OCI-LY7 (cell line): ENCODE measurements at regions not wholly inside any gene's neighbourhood (a gene's known extent, or its start where the extent isn't known, plus 50 kb on each side); places are given as distances from the start of the nearest gene placed in this dataset.

Experiments used
- BruUV-seq: library from RNA; stranded (reverse); fragments of 400-500 nt; replicated peaks from 2 replicates; lab custom pipeline; 2021; lab: Mats Ljungman, UMichigan
- CTCF ChIA-PET: fragments of 300-600 bp; sonication (Branson Sonifier 250); formaldehyde crosslinking; loops from one replicate; lab custom pipeline; 2022; ENCODE audit warnings: antibody characterized with exemption; ENCODE audit not compliant: unreplicated experiment; lab: Charles Lee
- POLR2A ChIA-PET: fragments of 300-600 bp; sonication (Branson Sonifier 250); formaldehyde crosslinking; loops from one replicate; lab custom pipeline; 2022; ENCODE audit warnings: antibody characterized with exemption; lab: Charles Lee
- DNase-seq: peaks from one replicate; pipeline ENCODE4 v3.0.0-alpha.2; 2015; ENCODE audit warnings: low spot score
- H2AFZ ChIP-seq: fragments of 200-600 bp; sonication (generic), shearing (Covaris generic); 2 replicates; pipeline ENCODE4 v1.6.1; 2014; ENCODE audit warnings: mild to moderate bottlenecking, antibody characterized with exemption, low read length, moderate library complexity
- H3K27ac ChIP-seq: fragments of 200-600 bp; sonication (generic); 2 replicates; pipeline ENCODE4 v1.5.1; 2014; ENCODE audit warnings: mixed run types, low read depth, mild to moderate bottlenecking, moderate library complexity, low read length, inconsistent platforms; ENCODE audit not compliant: poor library complexity, severe bottlenecking
- H3K36me3 ChIP-seq: fragments of 200-600 bp; sonication (generic); 2 replicates; pipeline ENCODE4 v1.6.1; 2014; ENCODE audit warnings: mild to moderate bottlenecking, antibody characterized with exemption, low read length, moderate library complexity, mixed read lengths; ENCODE audit not compliant: insufficient read depth
- H3K4me1 ChIP-seq: fragments of 200-600 bp; sonication (generic); 2 replicates; pipeline ENCODE4 v1.5.1; 2014; ENCODE audit warnings: mild to moderate bottlenecking, low read length; ENCODE audit not compliant: insufficient read depth, poor library complexity, severe bottlenecking
- H3K4me2 ChIP-seq: fragments of 200-600 bp; sonication (generic); 2 replicates; pipeline ENCODE4 v1.6.1; 2014; ENCODE audit warnings: mild to moderate bottlenecking, low read length
- H3K4me3 ChIP-seq: fragments of 200-600 bp; sonication (generic); 2 replicates; pipeline ENCODE4 v1.5.1; 2014; ENCODE audit warnings: mild to moderate bottlenecking, low read depth, low read length; ENCODE audit not compliant: poor library complexity, severe bottlenecking
- H3K79me2 ChIP-seq: fragments of 200-600 bp; sonication (generic); 2 replicates; pipeline ENCODE4 v1.6.1; 2016; ENCODE audit warnings: low read depth, mild to moderate bottlenecking, low read length, moderate library complexity, mixed read lengths; ENCODE audit not compliant: insufficient read depth
- H3K9me2 ChIP-seq: fragments of 200-600 bp; sonication (generic); 2 replicates; pipeline ENCODE4 v1.6.1; 2016; ENCODE audit warnings: mild to moderate bottlenecking, low read length, mixed read lengths; ENCODE audit not compliant: insufficient read depth
- H3K9me3 ChIP-seq: fragments of 200-600 bp; sonication (generic); 2 replicates; pipeline ENCODE4 v1.6.1; 2014; ENCODE audit warnings: mild to moderate bottlenecking, mixed run types, low read length, mixed read lengths
- H4K20me1 ChIP-seq: fragments of 200-600 bp; sonication (generic); 2 replicates; pipeline ENCODE4 v1.6.1; 2014; ENCODE audit warnings: mild to moderate bottlenecking, antibody characterized with exemption, low read length, moderate library complexity, mixed read lengths; ENCODE audit not compliant: insufficient read depth
- EZH2phosphoT487 ChIP-seq: fragments of 200-600 bp; sonication (generic); IDR thresholded peaks from 2 replicates; pipeline ENCODE4 v1.6.1; 2018; ENCODE audit warnings: low read depth, borderline replicate concordance, mild to moderate bottlenecking, mixed run types, antibody characterized with exemption, low read length, moderate library complexity, mixed read lengths
- intact Hi-C: fragments of 100-400 bp; cut with micrococcal nuclease; formaldehyde crosslinking; loops from one replicate; pipeline ENCODE4 v1.10.0; 2022; ENCODE audit not compliant: unreplicated experiment
- TF ChIP-seq, protein P1 (sequence below): fragments of 200-600 bp; sonication (generic); conservative IDR thresholded peaks from 2 replicates; pipeline ENCODE4 v1.5.1; 2014; ENCODE audit warnings: mild to moderate bottlenecking, antibody characterized with exemption, low read length, moderate library complexity, mixed read lengths

DNA sequence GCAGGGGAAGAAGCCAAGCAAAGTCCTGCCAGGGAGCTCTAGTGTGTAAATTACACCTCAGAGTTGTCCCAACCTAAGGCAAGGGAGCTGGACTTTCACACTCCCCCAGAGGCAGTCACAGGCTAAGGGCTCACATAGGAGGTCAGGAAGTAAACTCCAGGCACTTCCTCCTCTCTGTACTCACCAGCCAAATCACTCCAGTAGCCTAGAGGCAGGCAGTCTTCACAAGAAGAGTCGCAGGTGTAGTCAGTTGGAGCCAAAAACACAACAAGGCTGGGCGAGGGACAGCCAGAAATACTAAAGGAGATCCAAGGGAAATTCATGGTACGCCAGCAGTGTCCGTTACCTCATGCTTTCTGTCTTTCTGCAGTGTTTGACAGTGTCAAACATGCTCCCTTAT is 205.0 kb downstream of the C1D start:
- no peaks in the 10 kb centered on the region for H3K4me1 ChIP-seq
- no peak overlapping the region for H2AFZ ChIP-seq
- no peak for DNase-seq
- no peaks in the 10 kb centered on the region for H3K9me3 ChIP-seq
- no peak overlapping the region for H3K27ac ChIP-seq
- H4K20me1 ChIP-seq = no peaks in the 10 kb centered on the region
- no peaks in the 10 kb centered on the region; the same call in 1 of the 2 replicates for H3K9me2 ChIP-seq
- no TSS peak for BruUV-seq
- TF ChIP-seq, protein P1, sequence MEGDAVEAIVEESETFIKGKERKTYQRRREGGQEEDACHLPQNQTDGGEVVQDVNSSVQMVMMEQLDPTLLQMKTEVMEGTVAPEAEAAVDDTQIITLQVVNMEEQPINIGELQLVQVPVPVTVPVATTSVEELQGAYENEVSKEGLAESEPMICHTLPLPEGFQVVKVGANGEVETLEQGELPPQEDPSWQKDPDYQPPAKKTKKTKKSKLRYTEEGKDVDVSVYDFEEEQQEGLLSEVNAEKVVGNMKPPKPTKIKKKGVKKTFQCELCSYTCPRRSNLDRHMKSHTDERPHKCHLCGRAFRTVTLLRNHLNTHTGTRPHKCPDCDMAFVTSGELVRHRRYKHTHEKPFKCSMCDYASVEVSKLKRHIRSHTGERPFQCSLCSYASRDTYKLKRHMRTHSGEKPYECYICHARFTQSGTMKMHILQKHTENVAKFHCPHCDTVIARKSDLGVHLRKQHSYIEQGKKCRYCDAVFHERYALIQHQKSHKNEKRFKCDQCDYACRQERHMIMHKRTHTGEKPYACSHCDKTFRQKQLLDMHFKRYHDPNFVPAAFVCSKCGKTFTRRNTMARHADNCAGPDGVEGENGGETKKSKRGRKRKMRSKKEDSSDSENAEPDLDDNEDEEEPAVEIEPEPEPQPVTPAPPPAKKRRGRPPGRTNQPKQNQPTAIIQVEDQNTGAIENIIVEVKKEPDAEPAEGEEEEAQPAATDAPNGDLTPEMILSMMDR = no peak
- no peak for TF ChIP-seq EZH2phosphoT487
- intact Hi-C loops = no loop called here
- no peak overlapping the region for H3K4me3 ChIP-seq
- POLR2A ChIA-PET = no interaction called here
- H3K36me3 ChIP-seq = no peaks in the 10 kb centered on the region
- H3K4me2 ChIP-seq = no peak overlapping the region
- CTCF ChIA-PET = no interaction called here
- no peaks in the 10 kb centered on the region for H3K79me2 ChIP-seq

DNA sequence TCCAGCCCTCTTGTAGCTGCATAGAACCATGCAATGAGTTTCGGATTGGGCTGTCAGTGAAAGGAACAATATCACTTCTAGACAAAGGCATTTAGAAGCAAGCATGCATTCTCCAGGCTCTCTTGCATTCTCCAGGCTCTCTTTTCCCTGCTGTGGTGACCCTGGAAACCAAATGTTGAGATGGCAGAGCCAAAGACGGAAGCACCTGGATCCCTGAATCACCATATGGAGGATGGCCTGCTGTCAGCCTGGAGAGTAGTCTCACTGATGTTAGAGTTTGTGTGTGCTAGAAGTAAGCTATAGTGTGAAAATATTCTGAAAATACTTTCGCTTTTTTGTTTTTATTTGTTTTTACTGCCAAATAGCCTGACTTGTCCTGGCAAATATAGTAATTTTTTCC is 203.9 kb downstream of the C1D start:
- no TSS peak for BruUV-seq
- CTCF ChIA-PET = no interaction called here
- TF ChIP-seq EZH2phosphoT487 = no peak
- TF ChIP-seq, protein P1 = no peak
- no peaks in the 10 kb centered on the region; the same call in 1 of the 2 replicates for H3K9me2 ChIP-seq
- H3K9me3 ChIP-seq = no peaks in the 10 kb centered on the region
- H3K4me3 ChIP-seq = no peak overlapping the region
- intact Hi-C loops = no loop called here
- H3K79me2 ChIP-seq = no peaks in the 10 kb centered on the region
- H3K4me1 ChIP-seq = no peaks in the 10 kb centered on the region
- no peaks in the 10 kb centered on the region for H3K36me3 ChIP-seq
- DNase-seq = no peak
- H2AFZ ChIP-seq = no peak overlapping the region
- POLR2A ChIA-PET = no interaction called here
- no peak overlapping the region for H3K4me2 ChIP-seq
- no peak overlapping the region for H3K27ac ChIP-seq
- no peaks in the 10 kb centered on the region for H4K20me1 ChIP-seq

DNA sequence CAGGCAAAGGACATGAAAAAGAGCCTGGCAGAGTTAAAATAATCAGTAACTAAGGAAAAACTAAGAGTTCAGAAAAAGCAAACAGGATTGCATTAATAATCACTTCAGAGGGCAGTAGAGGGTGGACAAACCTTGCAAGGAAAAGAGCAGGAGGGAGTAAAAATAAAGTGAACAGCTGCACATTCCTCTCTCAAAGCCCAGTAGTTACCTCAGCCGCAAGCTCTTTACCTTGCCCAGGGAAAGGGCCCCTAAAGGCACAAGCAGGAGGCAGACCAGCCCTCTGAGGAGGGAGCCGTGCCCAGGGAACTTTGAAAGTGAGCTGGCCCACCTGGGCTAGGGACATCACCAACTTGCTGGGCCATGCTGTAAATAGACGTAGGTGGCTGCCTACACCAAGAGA is 196.9 kb downstream of the C1D start:
- intact Hi-C loops = no loop called here
- H3K36me3 ChIP-seq = no peaks in the 10 kb centered on the region
- no peak overlapping the region for H2AFZ ChIP-seq
- no peak overlapping the region for H3K4me2 ChIP-seq
- H3K27ac ChIP-seq = no peak overlapping the region
- H4K20me1 ChIP-seq = no peaks in the 10 kb centered on the region
- H3K9me3 ChIP-seq = no peaks in the 10 kb centered on the region
- no peak overlapping the region for H3K4me3 ChIP-seq
- no peaks in the 10 kb centered on the region for H3K79me2 ChIP-seq
- POLR2A ChIA-PET = no interaction called here
- H3K9me2 ChIP-seq = no peaks in the 10 kb centered on the region
- BruUV-seq = no TSS peak
- TF ChIP-seq, protein P1 = no peak
- TF ChIP-seq EZH2phosphoT487 = no peak
- H3K4me1 ChIP-seq = no peaks in the 10 kb centered on the region
- CTCF ChIA-PET = no interaction called here
- no peak for DNase-seq
